ENCODE measurements at regions not wholly inside any gene's neighbourhood (a gene's known extent, or its start where the extent isn't known, plus 50 kb on each side); places are given as distances from the start of the nearest gene placed in this dataset.

DNA sequence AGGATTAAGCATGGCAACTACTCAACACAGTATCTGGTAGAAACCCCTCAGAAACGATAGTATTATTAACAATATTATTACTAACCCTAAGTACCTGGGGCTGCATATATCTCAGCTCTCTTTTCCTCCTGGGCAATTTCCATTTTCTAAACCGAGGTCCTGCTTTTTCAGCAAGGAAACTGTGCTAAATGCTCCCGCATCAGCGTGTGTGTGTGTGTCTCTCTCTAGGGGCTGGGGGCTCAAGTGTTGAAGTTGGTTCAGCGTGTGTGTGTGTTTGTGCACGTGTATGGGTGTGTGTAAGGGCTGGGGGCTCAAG, 169.3 kb upstream of the MAF start:
- TF ChIP-seq, protein P1, sequence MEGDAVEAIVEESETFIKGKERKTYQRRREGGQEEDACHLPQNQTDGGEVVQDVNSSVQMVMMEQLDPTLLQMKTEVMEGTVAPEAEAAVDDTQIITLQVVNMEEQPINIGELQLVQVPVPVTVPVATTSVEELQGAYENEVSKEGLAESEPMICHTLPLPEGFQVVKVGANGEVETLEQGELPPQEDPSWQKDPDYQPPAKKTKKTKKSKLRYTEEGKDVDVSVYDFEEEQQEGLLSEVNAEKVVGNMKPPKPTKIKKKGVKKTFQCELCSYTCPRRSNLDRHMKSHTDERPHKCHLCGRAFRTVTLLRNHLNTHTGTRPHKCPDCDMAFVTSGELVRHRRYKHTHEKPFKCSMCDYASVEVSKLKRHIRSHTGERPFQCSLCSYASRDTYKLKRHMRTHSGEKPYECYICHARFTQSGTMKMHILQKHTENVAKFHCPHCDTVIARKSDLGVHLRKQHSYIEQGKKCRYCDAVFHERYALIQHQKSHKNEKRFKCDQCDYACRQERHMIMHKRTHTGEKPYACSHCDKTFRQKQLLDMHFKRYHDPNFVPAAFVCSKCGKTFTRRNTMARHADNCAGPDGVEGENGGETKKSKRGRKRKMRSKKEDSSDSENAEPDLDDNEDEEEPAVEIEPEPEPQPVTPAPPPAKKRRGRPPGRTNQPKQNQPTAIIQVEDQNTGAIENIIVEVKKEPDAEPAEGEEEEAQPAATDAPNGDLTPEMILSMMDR (conservative IDR thresholded peaks at IDR 0.05), result no peak
- TF ChIP-seq ZFX (IDR thresholded peaks at IDR 0.05), result no peak

All from C4-2B (cell line).